ENCODE measurements at regions not wholly inside any gene's neighbourhood (a gene's known extent, or its start where the extent isn't known, plus 50 kb on each side); places are given as distances from the start of the nearest gene placed in this dataset.

DNA sequence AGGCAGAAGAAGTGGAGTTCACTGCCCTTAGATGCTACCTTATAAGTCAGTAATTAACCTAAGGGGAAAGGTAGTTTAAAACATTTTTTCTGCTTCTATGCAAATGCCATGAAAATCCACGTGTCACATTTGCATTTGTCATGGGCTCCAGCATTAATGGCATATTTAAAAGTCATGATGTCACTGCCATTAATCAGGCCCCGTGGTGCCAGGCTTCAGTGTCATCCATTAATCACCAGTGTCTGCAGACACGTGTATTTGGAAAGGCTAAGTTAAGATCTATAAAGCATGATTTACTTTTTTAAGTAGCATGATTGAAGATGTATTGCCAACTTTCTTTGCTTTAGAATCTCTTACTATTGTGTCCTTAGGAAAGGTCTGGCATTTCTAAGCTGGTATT, 857.8 kb downstream of the TUSC7 start:
- Mint-ChIP-seq H3K36me3 (peaks cover 0 to 3% (median 0%) of the 10 kb centered on the region in 3 donors), H3K4me1 (no peaks in the 10 kb centered on the region), H3K27me3 (ENCODE audit: low read depth in 3 of 3) (peaks cover 0 to 3% (median 3%) of the 10 kb centered on the region in 3 donors), H3K27ac (no peak overlapping the region), H3K9me3 (peaks cover 6 to 36% (median 18%) of the 10 kb centered on the region in 6 donors), H3K4me3 (no peak overlapping the region)
- DNase-seq = no peak

DNA sequence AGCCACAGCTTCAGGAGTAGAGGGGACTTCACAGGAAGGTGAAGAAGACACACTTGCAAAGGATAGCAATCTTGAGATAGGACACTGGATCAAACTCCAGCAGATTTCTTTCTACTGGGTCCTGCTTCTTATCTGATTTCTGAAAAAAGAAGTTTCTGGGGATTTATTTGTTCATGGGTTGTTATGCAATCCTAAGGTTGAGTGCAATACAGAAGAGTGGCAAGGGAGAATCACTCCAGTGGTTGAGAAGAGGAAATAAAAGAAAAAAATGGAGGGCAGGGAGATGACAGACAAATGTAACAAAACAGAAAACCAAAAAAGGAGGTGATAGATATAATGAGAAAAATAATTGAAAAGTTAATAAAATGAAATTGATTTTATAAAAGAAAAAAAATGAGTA, 858.3 kb downstream of the TUSC7 start:
- Mint-ChIP-seq H3K9me3 (peaks cover 9 to 38% (median 20%) of the 10 kb centered on the region in 6 donors), H3K4me3 (no peak overlapping the region), H3K27me3 (ENCODE audit: low read depth in 3 of 3) (peaks cover 0 to 3% (median 3%) of the 10 kb centered on the region in 3 donors), H3K27ac (no peak overlapping the region), H3K4me1 (no peaks in the 10 kb centered on the region), H3K36me3 (peaks cover 0 to 3% (median 0%) of the 10 kb centered on the region in 3 donors)
- DNase-seq = no peak

DNA sequence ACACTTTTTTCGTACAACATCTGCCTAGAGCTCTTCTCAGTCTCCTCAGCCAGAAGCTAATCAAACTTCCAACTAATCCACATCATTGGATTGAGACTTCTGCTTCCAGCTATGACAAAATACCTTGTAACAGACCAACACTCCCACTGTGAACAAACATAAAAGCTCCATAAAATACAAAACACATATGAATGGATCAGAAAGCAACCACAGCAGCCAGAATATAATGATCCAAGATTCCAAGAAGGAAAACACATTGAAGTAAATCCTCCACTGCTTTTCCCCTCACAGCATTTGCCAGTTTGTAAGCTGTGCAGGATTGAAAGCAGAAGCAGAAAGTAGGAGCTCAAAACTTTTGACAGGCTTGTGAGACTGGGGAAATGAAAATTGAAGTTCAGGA, 863.2 kb downstream of the TUSC7 start:
- Mint-ChIP-seq H3K27me3 (ENCODE audit: low read depth in 3 of 3) (peaks cover 0 to 5% (median 3%) of the 10 kb centered on the region in 3 donors), H3K36me3 (no peaks in the 10 kb centered on the region), H3K27ac (no peak overlapping the region), H3K9me3 (peaks cover 2 to 29% (median 13%) of the 10 kb centered on the region in 6 donors), H3K4me1 (no peaks in the 10 kb centered on the region), H3K4me3 (no peak overlapping the region)
- DNase-seq = no peak

DNA sequence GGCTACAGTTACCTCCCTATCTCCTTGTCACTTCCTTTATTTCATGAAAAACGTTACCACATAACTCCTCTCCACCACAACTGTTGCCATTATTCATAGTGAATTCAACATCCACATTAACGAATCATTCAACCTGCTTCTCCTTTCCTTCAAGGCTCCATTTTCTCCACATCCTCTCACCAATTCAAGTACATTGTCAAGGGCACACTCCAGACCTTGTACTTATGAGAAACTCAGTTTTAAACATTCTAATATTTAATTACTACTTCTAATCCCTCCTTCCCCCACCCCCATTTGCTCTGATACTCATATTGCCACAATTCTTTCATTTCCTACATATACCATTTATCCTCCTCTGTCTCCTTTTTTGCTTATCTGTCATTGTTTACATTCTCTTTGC, 871.2 kb downstream of the TUSC7 start:
- DNase-seq = no peak
- Mint-ChIP-seq H3K4me1 (no peaks in the 10 kb centered on the region), H3K27ac (no peak overlapping the region)

DNA sequence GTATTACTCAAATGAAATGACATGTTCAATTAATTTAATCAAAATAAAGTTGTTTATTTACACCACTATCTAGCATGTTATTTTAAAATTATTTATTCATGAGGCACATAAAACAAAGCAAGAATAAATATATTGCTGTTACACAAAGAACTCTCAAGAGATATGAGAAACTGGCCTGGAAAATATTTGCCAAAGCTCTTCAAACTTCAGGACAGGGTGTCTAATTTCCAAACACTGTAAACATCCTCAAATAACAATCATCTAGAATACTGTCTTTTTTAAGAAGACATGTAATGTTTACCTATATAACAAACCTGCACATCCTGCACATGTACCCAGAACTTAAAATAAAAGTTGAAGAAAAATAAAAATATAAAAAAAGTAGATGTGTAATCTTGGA, 876.6 kb downstream of the TUSC7 start:
- Mint-ChIP-seq H3K4me3 (no peak overlapping the region), H3K9me3 (peaks cover 3 to 14% (median 9%) of the 10 kb centered on the region in 6 donors), H3K36me3 (no peaks in the 10 kb centered on the region), H3K27me3 (ENCODE audit: low read depth in 3 of 3) (peaks cover 0 to 7% (median 3%) of the 10 kb centered on the region in 3 donors), H3K4me1 (no peaks in the 10 kb centered on the region), H3K27ac (no peak overlapping the region)
- no peak for DNase-seq

More for the DNA sequence above, 871.2 kb downstream of the TUSC7 start:
- Mint-ChIP-seq H3K36me3 (no peaks in the 10 kb centered on the region), H3K4me3 (no peak overlapping the region), H3K9me3 (peaks cover 0 to 20% (median 8%) of the 10 kb centered on the region in 6 donors), H3K27me3 (ENCODE audit: low read depth in 3 of 3) (no peaks in the 10 kb centered on the region)

DNA sequence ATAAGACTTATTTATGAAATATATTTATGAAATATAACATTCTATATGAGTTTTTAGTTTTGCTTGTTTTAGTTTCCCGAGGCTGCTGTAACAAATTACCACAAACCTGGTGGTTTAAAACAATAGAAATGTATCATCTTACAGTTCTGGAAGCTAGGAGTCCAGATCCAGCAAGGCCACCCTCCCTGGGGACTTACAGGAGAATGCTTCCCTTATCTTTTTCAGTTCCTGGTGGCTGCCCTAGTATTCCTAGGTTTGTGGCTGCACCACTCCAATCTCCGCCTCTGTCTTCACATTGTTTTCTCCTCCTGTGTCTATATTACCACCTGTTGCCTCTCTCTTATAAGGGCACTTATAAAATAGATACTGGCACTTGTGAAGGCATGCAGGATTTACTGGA, 877.8 kb downstream of the TUSC7 start:
- no peak overlapping the region for H3K27ac Mint-ChIP-seq
- peaks cover 0 to 7% (median 3%) of the 10 kb centered on the region in 3 donors for H3K27me3 Mint-ChIP-seq (ENCODE audit: low read depth in 3 of 3)
- H3K4me3 Mint-ChIP-seq = no peak overlapping the region
- peaks cover 3 to 16% (median 10%) of the 10 kb centered on the region in 6 donors for H3K9me3 Mint-ChIP-seq
- H3K4me1 Mint-ChIP-seq = no peaks in the 10 kb centered on the region
- DNase-seq = no peak
- no peaks in the 10 kb centered on the region for H3K36me3 Mint-ChIP-seq

DNA sequence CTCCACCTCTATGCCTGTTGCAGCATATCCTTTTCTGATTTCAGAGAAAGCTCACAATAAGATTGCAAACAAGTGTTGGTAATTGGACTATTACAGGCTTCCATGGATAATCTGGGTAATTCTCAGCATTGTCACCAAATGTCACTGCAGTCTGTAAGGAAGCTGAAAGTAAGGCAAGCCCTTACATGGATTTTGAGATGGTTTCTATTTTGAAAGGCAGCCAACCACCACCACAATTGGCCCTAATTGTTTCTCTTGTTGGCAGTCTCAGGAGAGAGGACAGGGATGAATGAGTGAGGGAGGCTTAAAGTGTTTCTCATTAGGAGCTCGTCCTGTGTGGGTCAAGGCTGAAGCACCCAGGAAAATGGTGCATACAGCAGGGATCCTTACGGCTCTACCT, 879.9 kb downstream of the TUSC7 start:
- Mint-ChIP-seq H3K4me3 (no peak overlapping the region), H3K27ac (no peak overlapping the region), H3K9me3 (peaks cover 3 to 22% (median 9%) of the 10 kb centered on the region in 6 donors), H3K4me1 (no peaks in the 10 kb centered on the region), H3K36me3 (no peaks in the 10 kb centered on the region), H3K27me3 (ENCODE audit: low read depth in 3 of 3) (peaks cover 0 to 8% (median 3%) of the 10 kb centered on the region in 3 donors)
- no peak for DNase-seq

DNA sequence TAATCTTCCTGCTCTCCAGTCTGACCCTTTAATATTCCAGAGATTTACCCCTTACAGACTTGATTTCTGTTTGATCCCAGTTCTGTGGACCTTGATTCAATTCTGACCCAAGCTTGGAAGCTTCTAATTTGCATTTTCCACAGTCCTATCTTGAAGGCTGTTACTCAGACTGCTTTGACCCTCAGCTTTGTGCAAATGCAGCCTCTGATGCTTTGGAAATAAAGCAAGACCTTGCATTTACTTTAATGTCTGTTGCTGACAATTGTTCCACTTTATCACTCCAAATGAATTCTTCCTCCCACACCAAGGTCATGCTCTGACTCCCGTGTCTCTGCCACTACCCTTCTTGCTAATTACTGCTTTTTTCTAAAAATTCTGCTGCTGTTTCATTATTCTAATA, 886.0 kb downstream of the TUSC7 start:
- no peak for DNase-seq
- Mint-ChIP-seq H3K36me3 (peaks cover 0 to 3% (median 0%) of the 10 kb centered on the region in 3 donors), H3K9me3 (peaks cover 6 to 27% (median 20%) of the 10 kb centered on the region in 6 donors), H3K27me3 (ENCODE audit: low read depth in 3 of 3) (peaks cover 0 to 4% (median 2%) of the 10 kb centered on the region in 3 donors), H3K27ac (no peak overlapping the region), H3K4me3 (no peak overlapping the region), H3K4me1 (no peaks in the 10 kb centered on the region)

DNA sequence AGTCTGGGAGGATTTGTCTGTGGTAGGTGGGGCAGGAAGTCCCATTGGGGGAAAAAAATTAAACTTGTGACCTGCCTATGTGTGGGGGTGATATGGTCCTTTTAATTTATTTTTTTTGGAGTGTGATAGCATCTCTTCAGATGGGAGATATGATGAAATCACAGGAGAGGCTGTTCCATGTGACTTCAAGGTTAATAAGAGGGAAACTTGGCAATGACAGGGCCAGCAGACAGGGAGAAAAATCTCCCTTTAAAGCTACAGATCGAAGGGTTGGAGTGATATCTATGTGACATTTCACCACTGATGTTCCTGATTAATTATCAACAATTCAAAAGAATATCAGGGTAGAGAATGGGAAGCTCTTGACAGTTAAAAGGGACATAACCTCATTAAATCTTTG, 886.9 kb downstream of the TUSC7 start:
- DNase-seq = no peak
- Mint-ChIP-seq H3K9me3 (peaks cover 11 to 35% (median 21%) of the 10 kb centered on the region in 6 donors), H3K4me1 (no peaks in the 10 kb centered on the region), H3K36me3 (peaks cover 0 to 3% (median 0%) of the 10 kb centered on the region in 3 donors), H3K4me3 (no peak overlapping the region), H3K27me3 (ENCODE audit: low read depth in 3 of 3) (peaks cover 0 to 6% (median 2%) of the 10 kb centered on the region in 3 donors), H3K27ac (no peak overlapping the region)

DNA sequence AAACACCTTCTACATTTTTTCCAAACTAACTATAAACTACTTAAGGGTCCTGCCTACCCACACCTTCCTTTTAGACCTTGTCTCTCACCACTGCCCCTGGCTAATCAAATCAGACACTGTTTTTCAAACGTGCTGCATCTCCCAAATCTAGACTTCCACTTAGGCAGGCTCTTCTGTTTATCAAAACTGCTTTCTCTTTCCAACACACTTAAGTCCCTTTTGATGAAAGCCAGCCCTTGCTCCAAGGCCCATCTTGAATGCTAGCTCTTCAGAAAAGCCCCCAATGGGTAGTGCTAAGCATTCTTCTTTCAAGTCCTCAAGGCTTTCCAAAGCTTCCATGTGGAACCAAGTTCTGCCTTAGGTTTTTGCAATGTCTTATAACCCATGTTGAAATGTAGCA, 888.3 kb downstream of the TUSC7 start:
- Mint-ChIP-seq H3K9me3 (peaks cover 20 to 31% (median 22%) of the 10 kb centered on the region in 6 donors), H3K36me3 (peaks cover 0 to 3% (median 0%) of the 10 kb centered on the region in 3 donors), H3K4me3 (no peak overlapping the region)

DNA sequence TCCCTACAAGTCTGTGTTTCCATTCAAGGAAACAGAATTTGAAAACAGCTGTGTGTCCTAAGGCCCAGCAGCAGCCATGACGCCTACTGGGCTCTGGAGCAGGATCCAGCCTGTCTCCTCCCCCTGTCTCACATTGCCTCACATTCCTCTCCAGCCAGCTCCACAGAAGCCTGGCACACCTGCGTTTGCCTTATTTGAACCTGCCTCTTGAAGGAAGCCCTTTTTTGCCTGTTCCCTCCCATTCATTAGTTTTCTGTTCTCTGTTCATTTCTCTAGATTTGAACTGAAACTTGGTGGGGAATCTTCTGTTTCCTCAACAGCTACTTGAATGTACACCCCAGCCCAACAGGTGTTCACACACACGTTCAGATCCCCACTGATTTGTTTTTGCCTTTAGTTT, 890.5 kb downstream of the TUSC7 start:
- peaks cover 19 to 28% (median 20%) of the 10 kb centered on the region in 6 donors for H3K9me3 Mint-ChIP-seq
- peaks cover 0 to 3% (median 0%) of the 10 kb centered on the region in 3 donors for H3K36me3 Mint-ChIP-seq
- H3K4me1 Mint-ChIP-seq = no peaks in the 10 kb centered on the region
- no peak overlapping the region for H3K4me3 Mint-ChIP-seq
- peaks cover 0 to 4% (median 2%) of the 10 kb centered on the region in 3 donors for H3K27me3 Mint-ChIP-seq (ENCODE audit: low read depth in 3 of 3)
- H3K27ac Mint-ChIP-seq = no peak overlapping the region
- no peak for DNase-seq

More for the DNA sequence above, 888.3 kb downstream of the TUSC7 start:
- Mint-ChIP-seq H3K4me1 (no peaks in the 10 kb centered on the region), H3K27ac (no peak overlapping the region), H3K27me3 (ENCODE audit: low read depth in 3 of 3) (peaks cover 0 to 6% (median 2%) of the 10 kb centered on the region in 3 donors)
- no peak for DNase-seq

DNA sequence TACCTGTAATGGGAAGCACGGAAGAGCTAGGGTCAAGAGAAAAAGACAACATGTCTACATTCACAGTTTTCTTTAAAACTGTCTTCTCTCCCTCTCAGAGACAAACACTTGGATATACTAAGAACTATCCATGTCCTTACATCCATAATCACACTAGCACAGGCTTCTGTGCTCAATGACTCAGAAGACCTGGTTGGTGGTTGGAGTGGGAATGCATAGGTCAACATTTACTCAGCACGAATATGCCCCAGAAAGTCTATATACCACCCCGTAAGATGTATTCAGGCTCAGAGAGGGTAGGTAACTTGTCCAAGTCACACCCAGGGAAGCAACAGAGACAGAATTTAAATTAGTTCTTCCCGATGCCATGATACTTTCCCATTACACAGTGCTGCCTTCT, 891.1 kb downstream of the TUSC7 start:
- Mint-ChIP-seq H3K4me1 (no peaks in the 10 kb centered on the region), H3K27me3 (ENCODE audit: low read depth in 3 of 3) (peaks cover 0 to 4% (median 2%) of the 10 kb centered on the region in 3 donors), H3K4me3 (no peak overlapping the region), H3K36me3 (peaks cover 0 to under 1% (median 0%) of the 10 kb centered on the region in 3 donors), H3K27ac (no peak overlapping the region), H3K9me3 (peaks cover 17 to 26% (median 19%) of the 10 kb centered on the region in 6 donors)
- DNase-seq = no peak

DNA sequence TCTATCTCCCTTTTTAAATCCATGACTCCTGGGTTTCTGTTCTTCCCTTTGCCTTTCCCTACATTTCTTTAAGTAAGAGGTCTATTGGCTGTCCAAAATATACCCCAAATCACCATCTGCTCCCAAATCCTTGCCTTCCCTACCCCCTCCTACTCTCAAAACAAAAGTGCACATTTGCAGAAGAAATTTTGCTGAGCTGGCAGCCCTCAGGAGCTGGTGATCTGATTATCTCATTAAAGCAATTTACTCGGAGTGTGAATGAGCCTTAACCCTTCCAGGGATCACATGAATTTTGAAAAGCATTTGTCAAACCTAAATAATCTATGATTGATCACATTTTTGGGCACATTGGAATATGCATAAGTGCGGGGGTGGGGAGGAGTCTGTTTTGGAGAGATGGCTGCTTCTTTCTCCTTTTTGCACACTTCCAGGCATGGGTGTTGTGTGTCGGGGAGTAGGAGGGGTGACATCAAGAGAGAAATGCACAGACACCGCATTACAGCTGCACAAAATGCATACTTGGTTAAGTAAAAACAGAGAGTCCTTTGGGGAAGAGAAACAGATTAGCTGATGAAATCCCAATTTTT, 892.6 kb downstream of the TUSC7 start:
- no peak overlapping the region for H3K4me3 Mint-ChIP-seq
- H3K9me3 Mint-ChIP-seq = peaks cover 14 to 29% (median 17%) of the 10 kb centered on the region in 6 donors
- DNase-seq = no peak
- H3K27me3 Mint-ChIP-seq (ENCODE audit: low read depth in 3 of 3) = peaks cover 0 to 4% (median 2%) of the 10 kb centered on the region in 3 donors
- H3K27ac Mint-ChIP-seq = no peak overlapping the region
- H3K36me3 Mint-ChIP-seq = no peaks in the 10 kb centered on the region
- no peaks in the 10 kb centered on the region for H3K4me1 Mint-ChIP-seq

DNA sequence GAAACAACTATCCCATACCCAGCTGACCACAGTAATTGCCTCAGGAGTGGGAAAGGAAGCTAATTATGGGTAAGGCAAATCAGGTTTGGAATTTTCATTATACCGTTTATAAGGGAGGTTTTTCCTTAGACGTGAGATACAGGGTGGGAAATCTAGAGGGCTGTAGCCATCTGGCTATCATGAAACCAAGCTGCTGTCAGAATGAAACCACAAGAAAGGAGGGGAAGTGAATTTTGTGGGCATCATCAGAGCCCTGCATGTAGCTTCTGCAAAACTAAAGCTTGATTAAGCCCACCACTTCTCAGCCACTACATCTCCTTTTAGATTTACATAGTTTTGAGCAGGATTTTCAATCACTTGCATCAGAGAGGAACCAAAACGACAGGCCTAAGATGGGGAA, 893.5 kb downstream of the TUSC7 start:
- Mint-ChIP-seq H3K27me3 (ENCODE audit: low read depth in 3 of 3) (peaks cover 0 to 4% (median 2%) of the 10 kb centered on the region in 3 donors), H3K36me3 (no peaks in the 10 kb centered on the region), H3K27ac (no peak overlapping the region), H3K9me3 (peaks cover 14 to 32% (median 16%) of the 10 kb centered on the region in 6 donors), H3K4me3 (no peak overlapping the region), H3K4me1 (no peaks in the 10 kb centered on the region)
- DNase-seq = no peak

DNA sequence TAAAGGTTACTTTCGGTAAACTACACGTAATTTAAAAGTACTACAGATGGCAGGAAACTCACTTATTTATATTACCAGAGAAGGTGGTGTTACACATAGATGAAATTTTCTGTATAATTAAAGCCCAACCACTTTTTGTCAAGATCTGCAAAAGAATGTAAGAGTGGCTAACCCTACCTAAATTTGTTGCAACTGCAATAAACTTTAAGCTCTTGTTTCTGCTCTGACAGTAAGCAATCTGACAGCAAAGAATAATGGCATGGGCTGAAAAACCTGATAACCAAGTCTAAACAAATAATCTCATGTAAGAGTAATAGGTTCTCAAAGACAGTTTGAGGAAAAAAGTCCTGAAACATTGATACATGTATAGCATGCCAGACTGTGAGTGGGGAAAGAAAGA, 897.3 kb downstream of the TUSC7 start:
- peaks cover 3 to 28% (median 10%) of the 10 kb centered on the region in 6 donors for H3K9me3 Mint-ChIP-seq
- H3K36me3 Mint-ChIP-seq = no peaks in the 10 kb centered on the region
- no peak overlapping the region for H3K27ac Mint-ChIP-seq
- no peak overlapping the region for H3K4me3 Mint-ChIP-seq
- H3K4me1 Mint-ChIP-seq = no peaks in the 10 kb centered on the region
- H3K27me3 Mint-ChIP-seq (ENCODE audit: low read depth in 3 of 3) = peaks cover 0 to 1% (median 0%) of the 10 kb centered on the region in 3 donors
- no peak for DNase-seq
